ENCODE measurements at regions not wholly inside any gene's neighbourhood (a gene's known extent, or its start where the extent isn't known, plus 50 kb on each side); places are given as distances from the start of the nearest gene placed in this dataset.

- H3K36me3 ChIP-seq, result no peaks in the 10 kb centered on the region
- TF ChIP-seq CTCF (IDR thresholded peaks at IDR 0.05), result no peak
- no peak for TF ChIP-seq EZH2 (IDR thresholded peaks at IDR 0.05)
- TF ChIP-seq EZH2phosphoT487 (IDR thresholded peaks at IDR 0.05), result no peak
- no peak overlapping the region for H3K27ac Mint-ChIP-seq
- H4K20me1 ChIP-seq (ENCODE audit: low read depth), result no peaks in the 10 kb centered on the region
- no peak overlapping the region for H3K4me2 ChIP-seq
- peaks cover 3% of the 10 kb centered on the region for H3K4me1 Mint-ChIP-seq
- no peaks in the 10 kb centered on the region for H3K9me3 ChIP-seq (ENCODE audit: low read depth)
- no peak overlapping the region for H2AFZ ChIP-seq (replicated peaks)
- H3K4me1 ChIP-seq, result no peaks in the 10 kb centered on the region
- H3K4me3 Mint-ChIP-seq, result no peak overlapping the region
- H3K27me3 Mint-ChIP-seq (ENCODE audit: insufficient read depth, low read depth), result no peaks in the 10 kb centered on the region
- no peaks in the 10 kb centered on the region for H3K27me3 ChIP-seq
- peaks cover 2% of the 10 kb centered on the region for H3K36me3 Mint-ChIP-seq
- H3K4me3 ChIP-seq, result no peak overlapping the region
- no peak for DNase-seq (ENCODE audit: low spot score)
- no peaks in the 10 kb centered on the region for H3K79me2 ChIP-seq (ENCODE audit: low read depth)
- no peaks in the 10 kb centered on the region for H3F3A ChIP-seq (ENCODE audit: low read depth)
- no peak overlapping the region for H3K27ac ChIP-seq
- H3K9me3 Mint-ChIP-seq, result peaks cover 16% of the 10 kb centered on the region
- H3K9ac ChIP-seq, result no peak overlapping the region
Observed at GRCh38 chr6:98467091-98467490, 367.3 kb upstream of the POU3F2 start.

GRCh38 chr6:98467902-98468301 lies 366.5 kb upstream of the POU3F2 start:
- H2AFZ ChIP-seq (replicated peaks), result no peak overlapping the region
- Mint-ChIP-seq H3K27ac (no peak overlapping the region), H3K36me3 (no peaks in the 10 kb centered on the region), H3K27me3 (ENCODE audit: insufficient read depth, low read depth) (no peaks in the 10 kb centered on the region), H3K4me3 (no peak overlapping the region), H3K4me1 (no peaks in the 10 kb centered on the region), H3K9me3 (peaks cover 21% of the 10 kb centered on the region)
- no peak for DNase-seq (ENCODE audit: low spot score)
- H3K27me3 ChIP-seq, result no peaks in the 10 kb centered on the region
- H3F3A ChIP-seq (ENCODE audit: low read depth), result no peaks in the 10 kb centered on the region
- H3K9ac ChIP-seq, result no peak overlapping the region
- no peaks in the 10 kb centered on the region for H3K79me2 ChIP-seq (ENCODE audit: low read depth)
- no peaks in the 10 kb centered on the region for H3K36me3 ChIP-seq
- no peaks in the 10 kb centered on the region for H3K4me1 ChIP-seq
- no peaks in the 10 kb centered on the region for H3K9me3 ChIP-seq (ENCODE audit: low read depth)
- no peak overlapping the region for H3K27ac ChIP-seq
- H3K4me3 ChIP-seq, result no peak overlapping the region
- TF ChIP-seq EZH2phosphoT487 (IDR thresholded peaks at IDR 0.05) (no peak), CTCF (IDR thresholded peaks at IDR 0.05) (no peak), EZH2 (IDR thresholded peaks at IDR 0.05) (no peak)
- H4K20me1 ChIP-seq (ENCODE audit: low read depth), result no peaks in the 10 kb centered on the region
- no peak overlapping the region for H3K4me2 ChIP-seq

GRCh38 chr6:98469141-98469540 lies 365.2 kb upstream of the POU3F2 start:
- Histone ChIP-seq H4K20me1 (ENCODE audit: low read depth) (no peaks in the 10 kb centered on the region), H3K4me2 (no peak overlapping the region), H3K27ac (no peak overlapping the region), H3K4me1 (no peaks in the 10 kb centered on the region), H3K36me3 (no peaks in the 10 kb centered on the region), H3K9me3 (ENCODE audit: low read depth) (no peaks in the 10 kb centered on the region), H3K9ac (no peak overlapping the region), H3F3A (ENCODE audit: low read depth) (no peaks in the 10 kb centered on the region), H3K79me2 (ENCODE audit: low read depth) (no peaks in the 10 kb centered on the region), H3K27me3 (no peaks in the 10 kb centered on the region), H2AFZ (replicated peaks) (no peak overlapping the region), H3K4me3 (no peak overlapping the region)
- Mint-ChIP-seq H3K27ac (no peak overlapping the region), H3K36me3 (no peaks in the 10 kb centered on the region), H3K27me3 (ENCODE audit: insufficient read depth, low read depth) (no peaks in the 10 kb centered on the region), H3K4me3 (no peak overlapping the region), H3K9me3 (peaks cover 27% of the 10 kb centered on the region), H3K4me1 (no peaks in the 10 kb centered on the region)
- no peak for DNase-seq (ENCODE audit: low spot score)
- TF ChIP-seq EZH2phosphoT487 (IDR thresholded peaks at IDR 0.05) (no peak), EZH2 (IDR thresholded peaks at IDR 0.05) (no peak), CTCF (IDR thresholded peaks at IDR 0.05) (no peak)

GRCh38 chr6:98470821-98471220 lies 363.6 kb upstream of the POU3F2 start:
- H3K27ac Mint-ChIP-seq, result no peak overlapping the region
- no peak overlapping the region for H2AFZ ChIP-seq (replicated peaks)
- H3K9me3 ChIP-seq (ENCODE audit: low read depth), result no peaks in the 10 kb centered on the region
- no peaks in the 10 kb centered on the region for H3K27me3 Mint-ChIP-seq (ENCODE audit: insufficient read depth, low read depth)
- H3K4me1 ChIP-seq, result no peaks in the 10 kb centered on the region
- H3K4me1 Mint-ChIP-seq, result no peaks in the 10 kb centered on the region
- no peak for DNase-seq (ENCODE audit: low spot score)
- no peak overlapping the region for H3K4me2 ChIP-seq
- H3K27me3 ChIP-seq, result no peaks in the 10 kb centered on the region
- no peak overlapping the region for H3K4me3 Mint-ChIP-seq
- TF ChIP-seq EZH2 (IDR thresholded peaks at IDR 0.05) (no peak), CTCF (IDR thresholded peaks at IDR 0.05) (no peak), EZH2phosphoT487 (IDR thresholded peaks at IDR 0.05) (no peak)
- H3F3A ChIP-seq (ENCODE audit: low read depth), result no peaks in the 10 kb centered on the region
- no peaks in the 10 kb centered on the region for H4K20me1 ChIP-seq (ENCODE audit: low read depth)
- H3K79me2 ChIP-seq (ENCODE audit: low read depth), result no peaks in the 10 kb centered on the region
- peaks cover 27% of the 10 kb centered on the region for H3K9me3 Mint-ChIP-seq
- no peak overlapping the region for H3K9ac ChIP-seq
- H3K36me3 Mint-ChIP-seq, result no peaks in the 10 kb centered on the region
- no peak overlapping the region for H3K27ac ChIP-seq
- H3K4me3 ChIP-seq, result no peak overlapping the region
- H3K36me3 ChIP-seq, result no peaks in the 10 kb centered on the region

All from neural progenitor cell (in vitro differentiated cells).